Muscle of arm (tissue), 1 donor: ENCODE measurements at regions not wholly inside any gene's neighbourhood (a gene's known extent, or its start where the extent isn't known, plus 50 kb on each side); places are given as distances from the start of the nearest gene placed in this dataset.
A peak's percentile ranks its signal among the peaks of the same experiment; 100 is the strongest.

ENCODE experiments used
- DNase-seq: peaks from one replicate; pipeline ENCODE4 v3.0.0-alpha.2; 2013

DNA sequence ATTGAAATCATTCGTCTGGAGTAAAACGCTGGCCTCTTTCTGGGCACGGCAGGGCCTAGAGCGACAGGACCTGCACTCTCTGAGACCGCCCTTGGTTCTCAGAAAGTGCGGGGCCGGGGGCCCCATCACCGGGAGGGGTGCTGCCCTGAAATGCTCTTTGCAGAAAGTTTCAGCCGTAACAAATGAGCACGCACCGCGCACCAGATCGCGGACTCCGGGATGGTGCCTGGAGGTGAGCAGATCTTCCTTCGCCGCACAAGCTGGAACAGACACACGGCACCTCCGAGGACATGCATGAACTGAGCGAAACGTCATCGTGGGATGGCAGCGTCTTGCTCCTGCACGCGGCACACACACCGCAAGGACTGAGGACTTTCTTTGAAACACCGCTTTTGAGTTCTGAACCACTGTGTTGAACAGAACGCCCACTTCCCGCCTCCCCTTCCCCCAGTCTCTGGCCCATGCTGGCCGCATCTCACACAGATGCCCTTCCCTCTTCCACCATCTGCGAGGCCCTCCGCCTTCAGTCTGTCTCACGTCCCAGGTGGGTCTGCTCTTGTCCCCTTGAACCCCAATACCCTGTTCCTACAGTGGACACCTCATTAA, 538.7 kb upstream of the MGMT start:
- no peak for DNase-seq

GRCh38 chr10:128929131-128929530, 537.9 kb upstream of the MGMT start:
- DNase-seq = no peak

- peak; percentile 82 for DNase-seq
Observed at GRCh38 chr10:128929767-128930166, 537.3 kb upstream of the MGMT start.

DNA sequence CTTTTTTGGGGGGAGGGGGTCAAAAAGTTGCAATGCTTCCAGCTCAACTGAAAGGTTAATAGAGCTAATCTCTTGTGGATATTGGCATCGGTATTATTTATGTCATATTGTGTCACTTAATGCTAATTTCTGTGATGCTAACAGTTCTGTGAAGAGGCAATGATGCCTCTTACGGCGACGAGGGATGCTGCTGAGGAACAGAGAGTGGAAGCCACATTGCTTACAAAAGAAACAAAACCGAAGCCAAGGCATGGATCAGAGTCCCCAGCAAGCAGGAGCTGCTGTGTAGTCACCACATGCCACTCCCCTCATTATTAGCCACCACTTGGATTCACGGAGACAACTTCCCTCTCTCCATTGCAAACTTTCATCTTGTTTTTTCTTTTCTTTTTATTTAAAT, 536.5 kb upstream of the MGMT start:
- no peak for DNase-seq

DNA sequence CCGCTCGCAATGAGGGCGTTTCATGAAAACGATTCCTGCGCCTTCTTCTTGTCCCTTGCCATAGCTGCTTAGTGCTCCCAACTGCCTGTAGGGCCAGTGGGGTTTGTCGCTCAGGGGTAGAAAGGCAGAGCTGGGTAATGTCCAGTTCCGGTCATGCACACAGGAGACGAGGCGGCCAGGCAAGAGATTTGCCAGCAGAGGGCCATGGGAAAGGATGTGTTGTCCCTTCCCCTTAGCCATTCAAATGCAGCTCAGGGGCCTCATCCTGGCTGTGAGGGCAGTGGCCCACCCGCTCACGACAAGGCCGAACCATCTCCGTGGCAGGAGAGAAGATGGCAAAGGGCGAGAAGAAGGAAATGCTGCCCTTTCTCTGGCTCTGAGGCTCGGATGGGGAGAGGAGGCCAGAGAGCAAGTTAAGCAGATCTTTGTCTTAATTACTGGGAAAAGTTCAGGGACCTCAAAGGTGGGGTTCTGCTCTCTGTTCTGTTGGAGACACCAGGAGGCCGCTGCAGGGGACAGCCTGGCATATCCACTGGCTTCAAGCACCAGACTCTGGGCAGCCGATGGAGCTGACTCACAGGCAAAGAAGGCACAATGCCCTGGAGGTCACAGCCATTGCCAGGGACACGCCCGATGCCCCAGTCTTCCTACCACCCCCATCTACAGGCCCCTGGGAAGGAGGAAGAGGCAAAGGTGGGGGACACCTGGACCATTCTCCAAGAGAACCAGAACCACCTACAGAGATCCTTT, 534.8 kb upstream of the MGMT start:
- no peak for DNase-seq

GRCh38 chr10:128934492-128934891, 532.5 kb upstream of the MGMT start:
- no peak for DNase-seq

DNA sequence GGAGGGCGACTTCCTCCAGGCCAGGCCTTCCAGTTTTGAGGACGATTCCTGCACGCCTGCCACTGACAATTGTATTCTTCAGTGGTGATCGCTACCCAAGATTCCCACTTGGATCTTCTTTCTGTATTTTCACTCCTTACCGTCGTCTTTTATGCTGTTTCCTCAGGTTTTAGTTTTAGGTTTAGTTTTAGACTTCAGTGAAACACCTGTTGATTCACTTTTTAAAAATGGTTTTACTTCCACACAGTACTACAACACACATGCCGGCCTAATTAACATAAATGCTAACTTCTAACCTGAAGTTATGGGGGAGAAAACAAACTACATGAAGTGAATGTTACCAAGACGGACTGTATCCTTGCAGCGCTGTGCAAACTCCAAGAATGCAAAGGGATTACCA, 530.6 kb upstream of the MGMT start:
- DNase-seq = no peak

- DNase-seq = no peak
Observed at GRCh38 chr10:128938558-128938957, 528.5 kb upstream of the MGMT start.

- no peak for DNase-seq
Observed at GRCh38 chr10:128940081-128940480, 527.0 kb upstream of the MGMT start.

DNA sequence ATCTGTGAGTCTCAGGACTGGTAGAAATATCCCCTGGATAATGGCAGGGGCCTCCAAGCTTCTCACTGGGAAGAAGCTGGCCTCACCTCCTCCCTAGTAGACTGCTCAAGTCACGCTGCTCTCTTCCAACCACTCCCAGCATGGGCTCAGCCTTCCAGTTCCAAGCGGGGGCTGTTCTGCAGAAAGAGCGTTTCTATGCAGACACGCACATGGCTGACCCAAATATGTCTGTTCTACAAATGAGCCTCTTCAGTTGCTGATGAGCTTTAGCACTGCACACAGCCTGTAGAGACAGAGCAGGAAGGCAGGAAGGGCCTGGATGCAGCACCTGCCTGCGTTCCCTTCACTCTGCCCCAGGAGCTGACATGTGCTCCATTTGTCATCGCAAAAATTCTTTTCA, 523.9 kb upstream of the MGMT start:
- no peak for DNase-seq

DNA sequence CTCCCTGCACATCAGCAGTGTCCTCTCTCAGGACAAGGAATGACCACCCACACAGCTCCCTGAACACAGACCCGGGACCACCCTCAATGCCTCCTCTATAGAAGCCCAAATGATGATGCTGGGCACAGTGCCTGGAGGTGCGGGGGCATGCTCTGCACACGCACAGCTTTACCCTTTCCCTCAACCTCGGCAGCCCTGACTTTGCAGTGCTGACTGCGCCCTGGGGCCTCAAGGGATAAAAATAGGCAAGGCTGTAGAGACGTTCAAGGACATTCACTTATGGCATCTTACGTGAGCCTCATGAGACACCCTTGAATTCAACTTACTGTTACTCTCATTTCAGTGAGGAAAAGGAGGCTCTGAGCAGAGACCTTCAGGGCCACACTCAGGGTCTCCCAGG, 521.6 kb upstream of the MGMT start:
- no peak for DNase-seq

DNA sequence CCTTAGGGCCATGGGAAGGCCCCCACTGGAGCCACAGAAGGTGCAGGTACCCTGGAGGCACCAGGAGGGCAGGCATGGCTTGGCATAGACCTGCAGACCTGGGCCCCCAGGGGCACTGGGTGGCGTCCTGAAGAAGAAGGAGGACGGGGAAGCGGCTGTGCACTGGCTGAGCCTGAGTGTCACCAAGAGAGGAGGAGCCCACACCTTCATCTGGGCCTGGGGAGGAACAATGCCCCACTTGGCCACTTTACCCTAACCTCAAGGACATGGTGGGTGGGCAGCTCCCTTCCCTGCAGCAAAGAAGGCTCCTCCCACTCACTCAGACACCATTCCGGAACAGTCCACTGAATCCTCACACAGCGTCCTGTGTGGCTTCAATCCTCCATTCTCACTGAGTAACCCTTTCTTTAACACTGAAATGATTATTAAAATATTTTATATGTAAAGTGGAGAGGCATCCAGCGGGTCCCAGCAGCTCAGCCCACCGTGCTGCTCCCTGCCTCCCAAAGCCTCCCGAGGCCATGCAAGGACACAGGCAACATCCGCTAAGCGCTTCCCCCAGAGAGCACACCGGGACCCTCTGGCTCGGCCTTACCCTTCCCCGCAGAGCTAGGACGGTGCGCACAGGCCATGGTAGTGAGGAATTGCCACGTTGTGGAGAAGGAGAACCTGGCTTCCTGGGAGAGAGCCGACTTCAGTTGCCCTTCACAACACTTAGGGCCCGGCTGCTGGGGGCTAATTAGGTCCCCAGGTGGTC, 516.7 kb upstream of the MGMT start:
- no peak for DNase-seq

DNA sequence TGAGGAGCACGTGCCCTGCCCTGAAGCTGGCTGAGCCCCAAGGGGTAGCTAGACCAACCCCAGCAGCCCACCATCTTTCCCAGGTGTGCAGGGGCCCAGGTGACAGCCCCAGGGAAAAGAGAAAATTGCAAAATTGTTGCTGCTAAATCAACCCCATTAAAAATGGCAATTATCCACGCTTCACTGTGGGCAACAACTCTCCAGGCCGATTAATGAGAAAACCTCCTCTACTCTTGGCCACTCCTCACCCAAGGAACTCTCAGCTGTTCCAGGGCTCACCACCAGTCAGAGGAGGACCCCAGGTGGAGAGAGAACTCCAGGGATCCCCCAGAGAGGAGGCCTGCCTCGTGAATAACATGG, 516.1 kb upstream of the MGMT start:
- no peak for DNase-seq

DNA sequence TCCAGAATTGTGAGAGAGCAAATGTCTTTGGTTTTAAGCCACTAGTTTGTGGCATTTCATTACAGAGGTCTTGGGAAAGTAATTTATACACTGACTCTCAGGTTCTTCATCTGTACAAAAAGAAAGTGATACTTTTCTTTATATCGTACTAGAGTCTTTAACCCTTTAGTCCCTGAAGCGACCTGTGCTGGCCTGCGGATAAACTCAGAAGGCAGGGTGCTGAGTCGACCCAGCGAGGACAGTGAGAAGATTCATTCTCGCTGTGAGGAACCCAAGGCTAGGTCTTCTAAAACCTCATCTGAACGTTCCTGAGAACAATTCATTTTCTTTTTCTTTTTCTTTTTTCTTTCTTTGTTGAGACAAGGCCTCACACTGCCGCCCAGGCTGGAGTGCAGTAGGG, 514.2 kb upstream of the MGMT start:
- DNase-seq = no peak

DNA sequence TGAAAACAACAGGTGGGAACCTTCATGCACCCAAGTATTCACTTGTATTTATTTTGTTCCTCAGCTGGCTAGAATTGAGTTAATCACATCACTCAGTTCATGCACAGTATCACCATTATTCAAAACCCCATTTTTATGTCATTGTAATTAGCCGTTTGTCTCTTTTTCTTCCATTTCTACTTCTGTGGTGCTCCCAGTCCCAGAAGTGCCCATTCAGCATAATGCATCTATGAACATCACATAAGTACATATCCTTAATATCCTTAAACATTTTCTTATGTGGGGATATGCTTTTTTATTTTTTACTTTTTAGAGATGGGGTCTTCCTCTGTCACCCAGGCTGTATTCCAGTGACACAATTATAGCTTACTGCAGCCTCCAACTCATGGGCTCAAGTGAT, 510.9 kb upstream of the MGMT start:
- DNase-seq = no peak

DNA sequence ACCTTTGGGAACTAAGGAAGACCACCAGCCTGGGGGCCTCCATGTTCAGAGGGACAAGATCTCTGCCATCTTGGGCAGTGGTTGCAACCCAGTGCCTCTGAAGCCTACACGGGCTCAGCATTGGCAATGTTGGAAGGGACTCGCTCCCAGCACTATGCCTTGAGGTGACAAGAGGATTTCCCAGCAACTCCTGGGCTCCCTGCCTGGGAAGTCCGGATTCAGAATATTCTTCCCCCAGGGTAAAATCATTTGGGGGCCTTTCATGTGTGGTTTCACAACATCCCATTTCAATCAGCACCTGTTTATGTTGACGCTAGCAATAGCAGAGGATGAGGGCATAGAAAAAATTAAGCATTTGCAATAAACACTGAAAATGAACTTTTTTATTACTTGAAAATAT, 509.8 kb upstream of the MGMT start:
- DNase-seq = no peak

- DNase-seq = no peak
Observed at GRCh38 chr10:128958834-128959690, 508.0 kb upstream of the MGMT start.

DNA sequence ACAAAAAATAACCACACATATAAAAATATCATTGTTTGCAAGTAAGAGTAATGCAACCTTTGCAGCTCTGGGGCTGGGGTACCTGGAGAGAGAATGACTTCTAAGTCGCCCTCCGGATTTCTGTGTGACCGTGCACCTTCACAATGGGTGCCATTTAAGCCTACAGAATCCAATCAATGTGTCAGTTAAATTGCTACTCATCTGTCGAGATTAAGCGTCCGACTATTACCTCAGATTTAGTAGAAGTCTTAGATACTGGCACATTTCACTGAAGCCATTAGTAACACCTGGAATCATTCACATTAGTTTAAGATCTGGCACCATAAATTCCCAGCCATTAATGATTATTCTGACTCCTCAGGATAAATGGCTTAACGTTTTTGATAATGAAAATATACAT, 507.3 kb upstream of the MGMT start:
- DNase-seq = no peak

- no peak for DNase-seq
Observed at GRCh38 chr10:128960517-128960916, 506.5 kb upstream of the MGMT start.

DNA sequence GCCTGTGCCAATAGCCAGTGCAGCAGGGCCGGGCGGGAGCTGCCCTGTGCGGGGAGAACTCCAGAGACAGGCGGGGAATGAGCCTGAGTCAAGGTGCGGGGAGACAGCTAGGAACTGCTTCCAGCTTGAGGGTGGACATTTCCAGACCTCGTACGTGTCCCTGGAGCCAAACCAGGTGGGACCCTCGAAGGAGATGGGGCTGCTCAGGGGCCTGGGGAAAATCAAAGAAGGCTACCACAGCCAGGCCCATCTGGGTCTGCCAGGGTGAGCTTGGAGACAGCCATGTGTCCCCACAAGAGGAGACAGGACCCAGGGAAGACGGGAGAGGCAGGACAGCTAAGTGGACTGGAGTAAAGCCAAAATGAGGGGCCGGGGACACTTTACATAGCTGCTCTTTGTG, 504.9 kb upstream of the MGMT start:
- no peak for DNase-seq

DNA sequence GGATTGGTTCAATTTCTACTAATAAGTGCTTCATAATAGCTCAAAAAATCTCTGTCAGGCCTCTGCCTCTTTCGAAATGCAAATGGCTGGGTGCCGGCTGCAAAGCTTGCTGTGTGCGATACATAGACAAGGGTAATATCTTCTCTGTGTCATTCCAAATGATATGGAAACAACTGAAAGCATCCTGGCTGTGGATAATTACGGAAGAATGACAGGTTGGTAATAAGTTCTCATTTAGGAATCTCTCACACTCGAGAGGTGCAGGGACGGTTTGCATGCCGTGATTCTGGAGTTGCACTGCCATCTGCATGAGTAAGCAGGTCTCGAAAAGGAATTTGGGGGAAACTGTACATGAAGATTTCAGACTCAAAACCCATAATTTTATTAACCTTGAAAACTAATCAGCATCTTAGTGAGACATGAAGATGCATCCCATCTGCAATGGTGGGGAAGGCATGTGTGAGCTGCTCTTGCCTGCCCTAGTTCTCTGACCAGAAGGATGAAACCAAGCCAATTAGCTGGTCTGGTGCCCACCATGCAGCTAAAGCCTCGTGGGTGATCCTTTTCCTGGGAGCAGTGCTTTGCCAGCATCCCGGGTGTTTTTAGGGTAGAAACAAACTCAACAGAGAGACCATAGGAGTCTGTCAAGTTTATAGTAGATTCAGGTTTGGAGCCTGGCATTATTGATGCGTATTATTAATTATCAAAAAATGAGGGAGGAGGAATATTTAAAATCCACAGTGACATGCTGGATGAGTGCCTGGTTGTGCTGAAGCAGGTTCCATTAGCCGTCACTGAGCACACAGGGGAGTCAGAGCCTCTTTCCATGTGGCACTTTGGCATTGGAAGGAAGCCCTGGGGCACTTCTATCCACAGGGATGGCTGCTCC, 503.6 kb upstream of the MGMT start:
- DNase-seq = no peak

DNA sequence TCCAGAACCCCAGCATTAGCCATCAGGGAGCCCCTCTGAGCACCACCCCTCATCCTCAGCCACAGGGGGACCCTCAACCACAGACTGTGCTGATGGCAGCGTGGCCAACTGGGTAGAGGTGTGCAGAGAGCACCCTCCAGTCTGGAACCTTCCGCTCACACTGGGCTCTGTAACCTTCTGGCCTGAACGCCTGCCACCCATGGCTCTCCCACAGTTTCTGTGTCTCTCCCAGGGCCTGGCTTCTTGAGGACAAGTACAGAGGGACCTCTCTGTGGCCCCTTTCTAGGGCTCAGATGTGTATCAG, 503.0 kb upstream of the MGMT start:
- DNase-seq = no peak
